GM23338 (cell line): ENCODE measurements at regions not wholly inside any gene's neighbourhood (a gene's known extent, or its start where the extent isn't known, plus 50 kb on each side); places are given as distances from the start of the nearest gene placed in this dataset.

ENCODE experiments used
- ATAC-seq: fragments of 200-7000 bp; cut with Tn5 transposase; 3 replicates; pipeline ENCODE4 v1.9.1; 2020
- DNase-seq: peaks from one replicate; pipeline ENCODE4 v3.0.0-alpha.2; 2015; ENCODE audit warnings: low spot score
- H2AFZ ChIP-seq: fragments of 200-600 bp; sonication (generic); 2 replicates; pipeline ENCODE4 v1.8.0; 2016; ENCODE audit warnings: antibody characterized with exemption, mild to moderate bottlenecking, moderate library complexity
- H3F3A ChIP-seq: fragments of 200-600 bp; sonication (generic); replicated peaks from 2 replicates; pipeline ENCODE4 v1.8.0; 2017; ENCODE audit warnings: antibody characterized with exemption, mixed run types, low read depth
- H3K27ac ChIP-seq: fragments of 200-600 bp; sonication (generic); 2 replicates; pipeline ENCODE4 v1.6.1; 2016; ENCODE audit warnings: low read depth
- H3K27me3 ChIP-seq: fragments of 200-600 bp; sonication (generic); 2 replicates; pipeline ENCODE4 v1.8.0; 2016; ENCODE audit warnings: mild to moderate bottlenecking, mixed run types, moderate library complexity; ENCODE audit not compliant: insufficient read depth
- H3K36me3 ChIP-seq: fragments of 200-600 bp; sonication (generic); 2 replicates; pipeline ENCODE4 v1.8.0; 2016; ENCODE audit warnings: mild to moderate bottlenecking; ENCODE audit not compliant: insufficient read depth
- H3K4me1 ChIP-seq: fragments of 200-600 bp; sonication (generic); 2 replicates; pipeline ENCODE4 v1.8.0; 2016; ENCODE audit warnings: mild to moderate bottlenecking, moderate library complexity; ENCODE audit not compliant: insufficient read depth
- H3K4me2 ChIP-seq: fragments of 200-600 bp; sonication (generic); 2 replicates; pipeline ENCODE4 v1.7.1; 2017; ENCODE audit warnings: mixed run types
- H3K4me3 ChIP-seq: fragments of 200-600 bp; sonication (generic); 2 replicates; pipeline ENCODE4 v1.6.1; 2016; ENCODE audit warnings: mixed run types
- H3K79me2 ChIP-seq: fragments of 200-600 bp; sonication (generic); replicated peaks from 2 replicates; pipeline ENCODE4 v1.8.0; 2017; ENCODE audit warnings: mild to moderate bottlenecking; ENCODE audit not compliant: insufficient read depth
- H3K9me2 ChIP-seq: fragments of 200-600 bp; sonication (generic); 2 replicates; pipeline ENCODE4 v1.8.0; 2017; ENCODE audit not compliant: insufficient read depth
- H4K20me1 ChIP-seq: fragments of 200-600 bp; sonication (generic); replicated peaks from 2 replicates; pipeline ENCODE4 v1.8.0; 2017; ENCODE audit warnings: mild to moderate bottlenecking; ENCODE audit not compliant: insufficient read depth
- H3K27ac Mint-ChIP-seq: 2 replicates; pipeline ENCODE4 v1.8.0; 2020; ENCODE audit warnings: inconsistent platforms, mild to moderate bottlenecking, moderate library complexity, mixed read lengths
- H3K27me3 Mint-ChIP-seq: 3 replicates; pipeline ENCODE4 v1.8.0; 2022; ENCODE audit warnings: low read depth, mild to moderate bottlenecking, moderate library complexity, mixed read lengths, inconsistent platforms; ENCODE audit not compliant: insufficient read depth, poor library complexity
- H3K36me3 Mint-ChIP-seq: 3 replicates; pipeline ENCODE4 v1.8.0; 2021; ENCODE audit warnings: low read depth, mild to moderate bottlenecking, inconsistent platforms, moderate library complexity, mixed read lengths
- H3K4me1 Mint-ChIP-seq: 3 replicates; pipeline ENCODE4 v1.8.0; 2020; ENCODE audit warnings: mild to moderate bottlenecking, inconsistent platforms, mixed read lengths
- H3K4me3 Mint-ChIP-seq: 3 replicates; pipeline ENCODE4 v1.8.0; 2021; ENCODE audit warnings: moderate library complexity, mild to moderate bottlenecking, inconsistent platforms, mixed read lengths
- H3K9me3 Mint-ChIP-seq: 3 replicates; pipeline ENCODE4 v1.8.0; 2020; ENCODE audit warnings: moderate library complexity, mild to moderate bottlenecking, inconsistent platforms, mixed read lengths
- CREB1 ChIP-seq: fragments of 250-450 bp; sonication (Bioruptor Pico); IDR thresholded peaks from 2 replicates; pipeline ENCODE4 v1.5.0; 2020; ENCODE audit warnings: low read depth, mild to moderate bottlenecking, moderate library complexity
- CTCF ChIP-seq, 2 experiments: fragments of 200-600 bp in 1 of 2; sonication (generic) in 1 of 2; conservative IDR thresholded peaks; 2 replicates each; pipeline versions ENCODE4 v1.5.1 to v1.6.1; 2016 to 2017; ENCODE audit warnings: antibody characterized with exemption in 2 of 2, low read depth in 2 of 2, mild to moderate bottlenecking in 2 of 2, moderate library complexity in 1 of 2
- EZH2 ChIP-seq: fragments of 200-600 bp; sonication (generic); IDR thresholded peaks from one replicate; pipeline ENCODE4 v1.8.0; 2017; ENCODE audit warnings: antibody characterized with exemption, mild to moderate bottlenecking, low read depth; ENCODE audit not compliant: unreplicated experiment
- EZH2phosphoT487 ChIP-seq: fragments of 200-600 bp; sonication (generic); IDR thresholded peaks from one replicate; pipeline ENCODE4 v1.8.1; 2018; ENCODE audit warnings: antibody characterized with exemption; ENCODE audit not compliant: unreplicated experiment
- JUNB ChIP-seq: IDR thresholded peaks from one replicate; pipeline ENCODE4 v1.6.1; 2016; ENCODE audit warnings: antibody characterized with exemption; ENCODE audit not compliant: unreplicated experiment
- NANOG ChIP-seq: IDR thresholded peaks from 2 replicates; pipeline ENCODE4 v1.6.1; 2016; ENCODE audit warnings: antibody characterized with exemption, borderline replicate concordance
- POLR2AphosphoS5 ChIP-seq: IDR thresholded peaks from 2 replicates; pipeline ENCODE4 v1.6.1; 2016; ENCODE audit warnings: antibody characterized with exemption, low read depth
- REST ChIP-seq: IDR thresholded peaks from one replicate; pipeline ENCODE4 v1.6.1; 2018; ENCODE audit warnings: antibody characterized with exemption; ENCODE audit not compliant: unreplicated experiment
- STAT1 ChIP-seq: IDR thresholded peaks from one replicate; pipeline ENCODE4 v1.6.1; 2016; ENCODE audit warnings: antibody characterized with exemption; ENCODE audit not compliant: unreplicated experiment
- ZNF114 ChIP-seq: fragments of 250-450 bp; sonication (Bioruptor Pico); IDR thresholded peaks from 2 replicates; pipeline ENCODE4 v1.5.0; 2020; ENCODE audit warnings: mild to moderate bottlenecking, moderate library complexity
- ZNF331 ChIP-seq: fragments of 250-450 bp; sonication (Bioruptor Pico); IDR thresholded peaks from 2 replicates; pipeline ENCODE4 v1.5.0; 2020; ENCODE audit warnings: low read depth, mild to moderate bottlenecking, moderate library complexity
- TF ChIP-seq, protein P1 (sequence below): IDR thresholded peaks from 2 replicates; pipeline ENCODE4 v1.6.1; 2016; ENCODE audit warnings: antibody characterized with exemption
- TF ChIP-seq, protein P2 (sequence below): fragments of 250-450 bp; sonication (Bioruptor Pico); IDR thresholded peaks from 2 replicates; pipeline ENCODE4 v1.5.0; 2020; ENCODE audit warnings: mild to moderate bottlenecking, moderate library complexity

DNA sequence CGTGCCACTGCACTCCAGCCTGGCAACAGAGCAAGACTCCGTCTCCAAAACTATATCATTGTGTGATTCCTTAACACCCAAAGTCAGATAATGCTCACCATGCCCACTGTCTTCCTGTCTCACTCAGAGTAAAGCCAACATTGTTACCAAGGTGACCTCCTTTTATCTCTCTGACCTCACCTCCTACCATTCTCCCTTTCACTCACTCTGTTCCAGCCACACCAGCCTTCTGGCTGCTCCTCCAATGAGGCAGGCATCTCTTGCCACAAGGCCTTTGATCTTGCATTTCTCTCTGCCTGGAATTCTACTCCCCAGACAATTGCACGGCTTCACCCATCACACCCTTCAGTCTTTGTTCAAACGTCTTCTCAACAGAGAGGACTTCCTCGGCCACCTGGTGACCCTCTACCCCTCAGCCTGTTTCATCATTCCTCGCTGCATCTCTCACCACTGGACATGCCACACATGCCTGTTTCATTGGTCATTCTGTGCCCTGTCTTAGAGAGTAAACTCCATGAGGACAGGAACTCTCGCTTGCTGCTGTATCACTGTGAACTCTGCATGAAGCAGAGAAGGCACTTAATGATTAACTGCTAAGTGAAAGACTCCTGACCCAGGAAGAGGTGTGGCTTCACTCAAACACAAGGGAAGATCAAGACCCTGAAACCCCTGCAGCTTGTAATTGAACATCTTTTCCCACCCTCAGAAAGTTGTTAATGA, 67.1 kb upstream of the CAPZB start:
- TF ChIP-seq, protein P1, sequence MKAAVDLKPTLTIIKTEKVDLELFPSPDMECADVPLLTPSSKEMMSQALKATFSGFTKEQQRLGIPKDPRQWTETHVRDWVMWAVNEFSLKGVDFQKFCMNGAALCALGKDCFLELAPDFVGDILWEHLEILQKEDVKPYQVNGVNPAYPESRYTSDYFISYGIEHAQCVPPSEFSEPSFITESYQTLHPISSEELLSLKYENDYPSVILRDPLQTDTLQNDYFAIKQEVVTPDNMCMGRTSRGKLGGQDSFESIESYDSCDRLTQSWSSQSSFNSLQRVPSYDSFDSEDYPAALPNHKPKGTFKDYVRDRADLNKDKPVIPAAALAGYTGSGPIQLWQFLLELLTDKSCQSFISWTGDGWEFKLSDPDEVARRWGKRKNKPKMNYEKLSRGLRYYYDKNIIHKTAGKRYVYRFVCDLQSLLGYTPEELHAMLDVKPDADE: no peak
- no peak for TF ChIP-seq EZH2phosphoT487
- no peak for TF ChIP-seq REST
- no peak for TF ChIP-seq EZH2
- TF ChIP-seq CTCF (conservative IDR thresholded peaks at IDR 0.05; ENCODE audit: low read depth in 2 of 2): no peak
- no peak for TF ChIP-seq ZNF114 (CRISPR knock-in tag)
- TF ChIP-seq NANOG: no peak
- TF ChIP-seq ZNF331 (CRISPR knock-in tag): no peak
- no peak for TF ChIP-seq STAT1
- no peak for TF ChIP-seq JUNB
- TF ChIP-seq CREB1 (CRISPR knock-in tag): no peak
- TF ChIP-seq POLR2AphosphoS5: no peak
- TF ChIP-seq, protein P2, sequence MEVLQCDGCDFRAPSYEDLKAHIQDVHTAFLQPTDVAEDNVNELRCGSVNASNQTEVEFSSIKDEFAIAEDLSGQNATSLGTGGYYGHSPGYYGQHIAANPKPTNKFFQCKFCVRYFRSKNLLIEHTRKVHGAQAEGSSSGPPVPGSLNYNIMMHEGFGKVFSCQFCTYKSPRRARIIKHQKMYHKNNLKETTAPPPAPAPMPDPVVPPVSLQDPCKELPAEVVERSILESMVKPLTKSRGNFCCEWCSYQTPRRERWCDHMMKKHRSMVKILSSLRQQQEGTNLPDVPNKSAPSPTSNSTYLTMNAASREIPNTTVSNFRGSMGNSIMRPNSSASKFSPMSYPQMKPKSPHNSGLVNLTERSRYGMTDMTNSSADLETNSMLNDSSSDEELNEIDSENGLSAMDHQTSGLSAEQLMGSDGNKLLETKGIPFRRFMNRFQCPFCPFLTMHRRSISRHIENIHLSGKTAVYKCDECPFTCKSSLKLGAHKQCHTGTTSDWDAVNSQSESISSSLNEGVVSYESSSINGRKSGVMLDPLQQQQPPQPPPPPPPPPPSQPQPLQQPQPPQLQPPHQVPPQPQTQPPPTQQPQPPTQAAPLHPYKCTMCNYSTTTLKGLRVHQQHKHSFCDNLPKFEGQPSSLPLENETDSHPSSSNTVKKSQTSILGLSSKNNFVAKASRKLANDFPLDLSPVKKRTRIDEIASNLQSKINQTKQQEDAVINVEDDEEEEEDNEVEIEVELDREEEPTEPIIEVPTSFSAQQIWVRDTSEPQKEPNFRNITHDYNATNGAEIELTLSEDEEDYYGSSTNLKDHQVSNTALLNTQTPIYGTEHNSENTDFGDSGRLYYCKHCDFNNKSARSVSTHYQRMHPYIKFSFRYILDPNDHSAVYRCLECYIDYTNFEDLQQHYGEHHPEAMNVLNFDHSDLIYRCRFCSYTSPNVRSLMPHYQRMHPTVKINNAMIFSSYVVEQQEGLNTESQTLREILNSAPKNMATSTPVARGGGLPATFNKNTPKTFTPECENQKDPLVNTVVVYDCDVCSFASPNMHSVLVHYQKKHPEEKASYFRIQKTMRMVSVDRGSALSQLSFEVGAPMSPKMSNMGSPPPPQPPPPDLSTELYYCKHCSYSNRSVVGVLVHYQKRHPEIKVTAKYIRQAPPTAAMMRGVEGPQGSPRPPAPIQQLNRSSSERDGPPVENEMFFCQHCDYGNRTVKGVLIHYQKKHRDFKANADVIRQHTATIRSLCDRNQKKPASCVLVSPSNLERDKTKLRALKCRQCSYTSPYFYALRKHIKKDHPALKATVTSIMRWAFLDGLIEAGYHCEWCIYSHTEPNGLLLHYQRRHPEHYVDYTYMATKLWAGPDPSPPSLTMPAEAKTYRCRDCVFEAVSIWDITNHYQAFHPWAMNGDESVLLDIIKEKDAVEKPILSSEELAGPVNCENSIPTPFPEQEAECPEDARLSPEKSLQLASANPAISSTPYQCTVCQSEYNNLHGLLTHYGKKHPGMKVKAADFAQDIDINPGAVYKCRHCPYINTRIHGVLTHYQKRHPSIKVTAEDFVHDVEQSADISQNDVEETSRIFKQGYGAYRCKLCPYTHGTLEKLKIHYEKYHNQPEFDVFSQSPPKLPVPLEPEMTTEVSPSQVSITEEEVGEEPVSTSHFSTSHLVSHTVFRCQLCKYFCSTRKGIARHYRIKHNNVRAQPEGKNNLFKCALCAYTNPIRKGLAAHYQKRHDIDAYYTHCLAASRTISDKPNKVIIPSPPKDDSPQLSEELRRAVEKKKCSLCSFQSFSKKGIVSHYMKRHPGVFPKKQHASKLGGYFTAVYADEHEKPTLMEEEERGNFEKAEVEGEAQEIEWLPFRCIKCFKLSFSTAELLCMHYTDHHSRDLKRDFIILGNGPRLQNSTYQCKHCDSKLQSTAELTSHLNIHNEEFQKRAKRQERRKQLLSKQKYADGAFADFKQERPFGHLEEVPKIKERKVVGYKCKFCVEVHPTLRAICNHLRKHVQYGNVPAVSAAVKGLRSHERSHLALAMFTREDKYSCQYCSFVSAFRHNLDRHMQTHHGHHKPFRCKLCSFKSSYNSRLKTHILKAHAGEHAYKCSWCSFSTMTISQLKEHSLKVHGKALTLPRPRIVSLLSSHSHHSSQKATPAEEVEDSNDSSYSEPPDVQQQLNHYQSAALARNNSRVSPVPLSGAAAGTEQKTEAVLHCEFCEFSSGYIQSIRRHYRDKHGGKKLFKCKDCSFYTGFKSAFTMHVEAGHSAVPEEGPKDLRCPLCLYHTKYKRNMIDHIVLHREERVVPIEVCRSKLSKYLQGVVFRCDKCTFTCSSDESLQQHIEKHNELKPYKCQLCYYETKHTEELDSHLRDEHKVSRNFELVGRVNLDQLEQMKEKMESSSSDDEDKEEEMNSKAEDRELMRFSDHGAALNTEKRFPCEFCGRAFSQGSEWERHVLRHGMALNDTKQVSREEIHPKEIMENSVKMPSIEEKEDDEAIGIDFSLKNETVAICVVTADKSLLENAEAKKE (CRISPR knock-in tag): no peak
- Mint-ChIP-seq H3K27ac (no peak overlapping the region), H3K4me1 (no peaks in the 10 kb centered on the region), H3K27me3 (peaks cover 7% of the 10 kb centered on the region), H3K4me3 (no peak overlapping the region), H3K36me3 (peaks cover 14% of the 10 kb centered on the region), H3K9me3 (peaks cover 42% of the 10 kb centered on the region)
- no peak for DNase-seq
- Histone ChIP-seq H3K36me3 (no peaks in the 10 kb centered on the region), H4K20me1 (no peaks in the 10 kb centered on the region), H3K4me3 (no peak overlapping the region), H2AFZ (no peak overlapping the region), H3K27me3 (no peaks in the 10 kb centered on the region), H3K27ac (no peak overlapping the region), H3F3A (no peaks in the 10 kb centered on the region), H3K4me2 (no peak overlapping the region), H3K4me1 (no peaks in the 10 kb centered on the region), H3K79me2 (no peaks in the 10 kb centered on the region), H3K9me2 (no peaks in the 10 kb centered on the region)
- no peak for ATAC-seq
